Nephron progenitor cell (in vitro differentiated cells): ENCODE measurements at regions not wholly inside any gene's neighbourhood (a gene's known extent, or its start where the extent isn't known, plus 50 kb on each side); places are given as distances from the start of the nearest gene placed in this dataset.
A peak's percentile ranks its signal among the peaks of the same experiment; 100 is the strongest.

ENCODE experiments used
- DNase-seq: peaks from one replicate; pipeline ENCODE4 v3.0.0; 2021
- H3K27ac Mint-ChIP-seq: 2 replicates; pipeline ENCODE4 v1.8.0; 2021; ENCODE audit warnings: mild to moderate bottlenecking, moderate library complexity, mixed read lengths
- H3K27me3 Mint-ChIP-seq: 2 replicates; pipeline ENCODE4 v1.8.0; 2021; ENCODE audit warnings: mild to moderate bottlenecking, low read depth, mixed read lengths; ENCODE audit not compliant: poor library complexity
- H3K36me3 Mint-ChIP-seq: 2 replicates; pipeline ENCODE4 v1.8.0; 2021; ENCODE audit warnings: low read depth, mixed read lengths
- H3K4me1 Mint-ChIP-seq: 2 replicates; pipeline ENCODE4 v1.8.0; 2021; ENCODE audit warnings: mixed read lengths
- H3K4me3 Mint-ChIP-seq: 2 replicates; pipeline ENCODE4 v1.8.0; 2021; ENCODE audit warnings: mild to moderate bottlenecking, moderate library complexity, mixed read lengths
- H3K9me3 Mint-ChIP-seq: 2 replicates; pipeline ENCODE4 v1.8.0; 2021; ENCODE audit warnings: mild to moderate bottlenecking, moderate library complexity, mixed read lengths
- TF ChIP-seq, protein P1 (sequence below): fragments of 200-600 bp; sonication (generic); IDR thresholded peaks from 2 replicates; pipeline ENCODE4 v1.5.0; 2021; ENCODE audit warnings: antibody characterized with exemption

- TF ChIP-seq, protein P1, sequence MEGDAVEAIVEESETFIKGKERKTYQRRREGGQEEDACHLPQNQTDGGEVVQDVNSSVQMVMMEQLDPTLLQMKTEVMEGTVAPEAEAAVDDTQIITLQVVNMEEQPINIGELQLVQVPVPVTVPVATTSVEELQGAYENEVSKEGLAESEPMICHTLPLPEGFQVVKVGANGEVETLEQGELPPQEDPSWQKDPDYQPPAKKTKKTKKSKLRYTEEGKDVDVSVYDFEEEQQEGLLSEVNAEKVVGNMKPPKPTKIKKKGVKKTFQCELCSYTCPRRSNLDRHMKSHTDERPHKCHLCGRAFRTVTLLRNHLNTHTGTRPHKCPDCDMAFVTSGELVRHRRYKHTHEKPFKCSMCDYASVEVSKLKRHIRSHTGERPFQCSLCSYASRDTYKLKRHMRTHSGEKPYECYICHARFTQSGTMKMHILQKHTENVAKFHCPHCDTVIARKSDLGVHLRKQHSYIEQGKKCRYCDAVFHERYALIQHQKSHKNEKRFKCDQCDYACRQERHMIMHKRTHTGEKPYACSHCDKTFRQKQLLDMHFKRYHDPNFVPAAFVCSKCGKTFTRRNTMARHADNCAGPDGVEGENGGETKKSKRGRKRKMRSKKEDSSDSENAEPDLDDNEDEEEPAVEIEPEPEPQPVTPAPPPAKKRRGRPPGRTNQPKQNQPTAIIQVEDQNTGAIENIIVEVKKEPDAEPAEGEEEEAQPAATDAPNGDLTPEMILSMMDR = no peak
- Mint-ChIP-seq H3K4me3 (no peak overlapping the region), H3K27me3 (peaks cover 9% of the 10 kb centered on the region), H3K9me3 (no peaks in the 10 kb centered on the region), H3K4me1 (no peaks in the 10 kb centered on the region), H3K36me3 (no peaks in the 10 kb centered on the region), H3K27ac (no peak overlapping the region)
- DNase-seq = no peak
Observed at GRCh38 chr12:27148791-27149190, 66.4 kb upstream of the C12orf71 start.

DNA sequence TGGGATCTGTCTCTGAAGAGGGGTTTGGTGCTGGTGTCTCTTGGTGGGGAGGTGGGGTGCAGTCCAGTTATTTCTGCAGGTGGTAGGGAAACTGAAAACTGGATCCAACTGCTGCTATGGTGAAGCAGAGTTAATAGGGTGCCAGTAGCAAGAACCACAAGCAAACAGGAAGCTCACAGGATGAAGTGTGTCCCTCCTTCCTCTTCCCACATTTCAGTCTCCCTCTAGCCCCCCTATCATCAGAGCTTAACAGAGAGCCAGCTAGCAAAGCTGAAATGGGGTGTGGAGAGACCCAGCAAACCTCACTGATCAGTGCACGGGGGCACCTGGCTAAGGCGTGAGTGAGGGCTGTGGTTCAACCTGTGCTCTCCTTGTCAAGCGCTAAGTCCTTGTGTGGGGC lies 69.1 kb upstream of the C12orf71 start:
- Mint-ChIP-seq H3K9me3 (no peaks in the 10 kb centered on the region), H3K27me3 (peaks cover 10% of the 10 kb centered on the region), H3K4me1 (no peaks in the 10 kb centered on the region), H3K27ac (no peak overlapping the region), H3K4me3 (no peak overlapping the region), H3K36me3 (no peaks in the 10 kb centered on the region)
- DNase-seq = no peak
- TF ChIP-seq, protein P1 = no peak

DNA sequence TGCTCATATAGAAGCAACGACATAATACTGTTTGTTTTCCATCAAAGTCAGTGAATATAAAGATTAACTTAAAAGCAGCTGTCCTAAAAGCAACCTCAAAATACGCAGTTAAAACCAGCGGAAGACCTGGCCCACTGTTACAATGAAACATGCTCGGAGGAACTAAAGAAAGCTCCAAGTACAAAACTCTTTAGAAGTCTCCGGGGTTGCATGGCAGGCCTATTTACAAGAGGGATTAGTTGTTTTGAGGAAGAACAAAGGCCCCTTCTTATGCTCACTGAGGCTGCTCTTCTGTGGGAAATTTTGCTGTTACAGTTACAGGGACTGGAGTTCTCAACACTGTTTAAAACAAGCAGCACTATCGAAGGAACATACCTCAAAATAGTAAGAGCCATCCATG lies 75.9 kb upstream of the C12orf71 start:
- Mint-ChIP-seq H3K9me3 (peaks cover 12% of the 10 kb centered on the region), H3K4me3 (no peak overlapping the region), H3K27ac (peak overlapping the region; percentile 36), H3K4me1 (peaks cover 11% of the 10 kb centered on the region), H3K36me3 (no peaks in the 10 kb centered on the region), H3K27me3 (peaks cover 4% of the 10 kb centered on the region)
- TF ChIP-seq, protein P1 = no peak
- DNase-seq = no peak

DNA sequence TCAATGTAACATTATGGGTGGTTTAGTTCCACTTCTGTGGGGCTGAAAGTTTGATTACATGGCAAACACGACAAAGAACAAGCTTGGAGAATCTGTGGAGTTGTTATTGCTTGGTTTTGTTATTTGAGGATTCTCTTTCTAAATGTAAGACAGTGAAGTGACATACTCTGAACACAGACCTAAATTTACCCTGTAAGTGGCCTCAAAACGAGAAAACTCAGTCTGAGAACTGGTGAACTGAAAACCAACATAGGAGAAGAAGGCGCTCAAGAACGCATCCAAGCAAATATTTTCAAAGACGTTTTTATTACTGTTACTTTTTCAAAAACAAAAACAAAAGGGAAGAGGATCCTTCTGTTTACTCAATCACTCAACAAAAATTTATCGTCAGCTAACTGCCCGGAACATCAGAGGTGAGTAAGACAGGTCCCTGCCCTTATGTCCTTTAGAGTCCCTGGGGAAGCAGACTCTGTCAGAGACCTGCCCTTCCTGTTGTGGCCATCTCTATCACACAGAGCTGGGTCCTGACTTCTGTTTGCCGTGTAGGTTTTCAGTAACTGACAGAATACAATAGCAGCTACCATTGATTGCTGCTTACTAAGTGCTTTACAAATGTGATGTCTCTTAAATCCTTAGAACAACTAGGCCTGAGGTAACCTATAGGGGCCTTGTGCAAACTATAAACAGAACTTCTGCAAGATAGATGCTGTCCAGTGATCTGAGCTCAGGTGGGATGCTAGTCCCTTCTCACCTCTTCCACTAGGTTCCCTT lies 79.3 kb upstream of the C12orf71 start:
- Mint-ChIP-seq H3K9me3 (peaks cover 21% of the 10 kb centered on the region), H3K27me3 (peaks cover 5% of the 10 kb centered on the region), H3K4me3 (no peak overlapping the region), H3K36me3 (no peaks in the 10 kb centered on the region), H3K4me1 (peaks cover 11% of the 10 kb centered on the region), H3K27ac (peak overlapping the region; percentile 43)
- TF ChIP-seq, protein P1 = no peak
- DNase-seq = no peak

DNA sequence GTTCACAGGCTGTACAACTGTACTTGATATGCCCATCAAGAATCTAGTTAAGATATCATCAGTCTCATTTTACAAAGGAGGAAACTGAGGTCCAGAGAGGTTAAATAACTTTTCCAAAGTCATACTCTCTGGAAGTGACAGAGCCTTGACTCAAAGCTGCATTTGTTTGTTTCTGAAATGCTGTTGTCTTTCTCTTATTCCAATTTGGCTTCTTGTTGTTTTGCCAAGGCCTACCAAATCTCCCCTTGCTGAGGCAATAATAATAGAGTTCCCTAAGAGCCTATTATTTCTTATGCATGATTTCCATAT lies 79.8 kb upstream of the C12orf71 start:
- no peak for DNase-seq
- no peak overlapping the region for H3K4me3 Mint-ChIP-seq
- H3K9me3 Mint-ChIP-seq = peaks cover 27% of the 10 kb centered on the region
- no peaks in the 10 kb centered on the region for H3K36me3 Mint-ChIP-seq
- H3K4me1 Mint-ChIP-seq = peaks cover 11% of the 10 kb centered on the region
- TF ChIP-seq, protein P1 = no peak
- H3K27me3 Mint-ChIP-seq = peaks cover 5% of the 10 kb centered on the region
- H3K27ac Mint-ChIP-seq = no peak overlapping the region

- Mint-ChIP-seq H3K9me3 (peaks cover 37% of the 10 kb centered on the region), H3K4me1 (peaks cover 11% of the 10 kb centered on the region), H3K4me3 (no peak overlapping the region), H3K27me3 (peaks cover 10% of the 10 kb centered on the region), H3K27ac (no peak overlapping the region), H3K36me3 (no peaks in the 10 kb centered on the region)
- no peak for DNase-seq
- TF ChIP-seq, protein P1 = no peak
Observed at GRCh38 chr12:27163048-27163715, 80.8 kb upstream of the C12orf71 start.
